Trophoblast cell (in vitro differentiated cells and primary cell): ENCODE measurements at regions not wholly inside any gene's neighbourhood (a gene's known extent, or its start where the extent isn't known, plus 50 kb on each side); places are given as distances from the start of the nearest gene placed in this dataset.

Experiments
- DNase-seq, 2 donors: peaks; one replicate each; pipeline ENCODE4 v3.0.0-alpha.2; 2016
- H2AFZ ChIP-seq: 2 replicates; pipeline ENCODE4 v1.6.1; 2013; ENCODE audit warnings: low read length, moderate library complexity, mild to moderate bottlenecking; ENCODE audit not compliant: insufficient read depth, poor library complexity
- H2AK5ac ChIP-seq: 2 replicates; pipeline ENCODE4 v1.6.1; 2013; ENCODE audit warnings: mild to moderate bottlenecking, low read length
- H2BK120ac ChIP-seq: 2 replicates; pipeline ENCODE4 v1.6.1; 2013; ENCODE audit warnings: low read length, mild to moderate bottlenecking, moderate library complexity; ENCODE audit not compliant: insufficient read depth, poor library complexity
- H2BK12ac ChIP-seq: 2 replicates; pipeline ENCODE4 v1.6.1; 2013; ENCODE audit warnings: mild to moderate bottlenecking, low read length, moderate library complexity
- H2BK5ac ChIP-seq: 2 replicates; pipeline ENCODE4 v1.6.1; 2013; ENCODE audit warnings: low read length, low read depth, moderate library complexity, mild to moderate bottlenecking; ENCODE audit not compliant: poor library complexity
- H3K14ac ChIP-seq: 2 replicates; pipeline ENCODE4 v1.6.1; 2013; ENCODE audit warnings: mild to moderate bottlenecking, low read length
- H3K18ac ChIP-seq: 2 replicates; pipeline ENCODE4 v1.6.1; 2013; ENCODE audit warnings: mild to moderate bottlenecking, low read length
- H3K23ac ChIP-seq: 2 replicates; pipeline ENCODE4 v1.6.1; 2013; ENCODE audit warnings: low read length
- H3K27ac ChIP-seq: 2 replicates; pipeline ENCODE4 v1.5.1; 2013; ENCODE audit warnings: low read depth, mild to moderate bottlenecking, inconsistent platforms, low read length, moderate library complexity
- H3K27me3 ChIP-seq: 2 replicates; pipeline ENCODE4 v1.6.1; 2013; ENCODE audit warnings: inconsistent platforms, mild to moderate bottlenecking, low read length, moderate library complexity; ENCODE audit not compliant: insufficient read depth
- H3K36me3 ChIP-seq, 2 experiments: 1 replicate in 1 of 2; 2 replicates in 1 of 2; pipeline ENCODE4 v1.6.1; 2013; ENCODE audit warnings: low read length in 2 of 2, mild to moderate bottlenecking in 2 of 2, moderate library complexity in 1 of 2; ENCODE audit not compliant: insufficient read depth in 2 of 2, control insufficient read depth in 1 of 2
- H3K4ac ChIP-seq: 2 replicates; pipeline ENCODE4 v1.6.1; 2013; ENCODE audit warnings: low read depth, mild to moderate bottlenecking, low read length, moderate library complexity
- H3K4me1 ChIP-seq, 2 experiments: 1 replicate in 1 of 2; 2 replicates in 1 of 2; pipeline ENCODE4 v1.6.1; 2013; ENCODE audit warnings: low read length in 2 of 2, mild to moderate bottlenecking in 2 of 2, moderate library complexity in 1 of 2; ENCODE audit not compliant: insufficient read depth in 2 of 2, control insufficient read depth in 1 of 2
- H3K4me2 ChIP-seq: 2 replicates; pipeline ENCODE4 v1.6.1; 2013; ENCODE audit warnings: inconsistent platforms, mild to moderate bottlenecking, low read length, moderate library complexity
- H3K4me3 ChIP-seq: 2 replicates; pipeline ENCODE4 v1.5.1; 2013; ENCODE audit warnings: mild to moderate bottlenecking, low read depth, low read length, inconsistent platforms
- H3K79me1 ChIP-seq: one replicate; pipeline ENCODE4 v1.6.1; 2013; ENCODE audit warnings: low read length
- H3K79me2 ChIP-seq: 2 replicates; pipeline ENCODE4 v1.6.1; 2013; ENCODE audit warnings: low read length, mild to moderate bottlenecking; ENCODE audit not compliant: control insufficient read depth, insufficient read depth, poor library complexity
- H3K9ac ChIP-seq: 2 replicates; pipeline ENCODE4 v1.6.1; 2013; ENCODE audit warnings: mild to moderate bottlenecking, low read length
- H3K9me3 ChIP-seq: 2 replicates; pipeline ENCODE4 v1.6.1; 2013; ENCODE audit warnings: low read depth, mild to moderate bottlenecking, control low read depth, inconsistent platforms, low read length; ENCODE audit not compliant: insufficient read depth
- H4K12ac ChIP-seq: 2 replicates; pipeline ENCODE4 v1.6.1; 2013; ENCODE audit warnings: low read depth, mild to moderate bottlenecking, low read length, moderate library complexity
- H4K8ac ChIP-seq: 2 replicates; pipeline ENCODE4 v1.6.1; 2013; ENCODE audit warnings: low read depth, mild to moderate bottlenecking, low read length, moderate library complexity
- H4K91ac ChIP-seq: one replicate; pipeline ENCODE4 v1.6.1; 2013; ENCODE audit warnings: low read depth, mild to moderate bottlenecking, low read length, moderate library complexity
- WGBS: extraction: QIAGEN DNeasy Blood & Tissue Kit; methylation state at CpG from one replicate; pipeline ENCODE4 v1.1.7; 2013; ENCODE audit warnings: missing lambda C conversion rate; ENCODE audit not compliant: insufficient read length, insufficient coverage; ENCODE audit errors: extremely low coverage; 5-methylcytosine and 5-hydroxymethylcytosine counted together

GRCh38 chr18:38688416-38688815, 1122.8 kb upstream of the CELF4 start:
- no peak overlapping the region for H2AFZ ChIP-seq
- no peak overlapping the region for H4K12ac ChIP-seq
- no peak overlapping the region for H4K91ac ChIP-seq
- no peak overlapping the region for H3K9ac ChIP-seq
- no peak overlapping the region for H3K4ac ChIP-seq
- no peaks in the 10 kb centered on the region for H3K79me2 ChIP-seq
- no peak overlapping the region for H3K27ac ChIP-seq
- no peak overlapping the region for H3K14ac ChIP-seq
- no peak for DNase-seq
- H3K9me3 ChIP-seq: no peaks in the 10 kb centered on the region
- no peaks in the 10 kb centered on the region for H3K27me3 ChIP-seq
- no peak overlapping the region for H3K4me3 ChIP-seq
- WGBS: no CpG with 5 or more reads among the region's 1 CpG
- no peak overlapping the region for H3K23ac ChIP-seq
- H2BK120ac ChIP-seq: no peak overlapping the region
- no peak overlapping the region for H4K8ac ChIP-seq
- H3K4me1 ChIP-seq: no peaks in the 10 kb centered on the region
- no peaks in the 10 kb centered on the region for H3K79me1 ChIP-seq
- H3K4me2 ChIP-seq: no peak overlapping the region
- H3K18ac ChIP-seq: no peak overlapping the region
- H2AK5ac ChIP-seq: no peak overlapping the region
- no peak overlapping the region for H2BK5ac ChIP-seq
- no peaks in the 10 kb centered on the region for H3K36me3 ChIP-seq
- no peak overlapping the region for H2BK12ac ChIP-seq

GRCh38 chr18:38670486-38670885, 1104.9 kb upstream of the CELF4 start:
- Histone ChIP-seq H3K27me3 (no peaks in the 10 kb centered on the region), H2AFZ (no peak overlapping the region), H3K4ac (no peak overlapping the region)

GRCh38 chr18:38664929-38665328, 1099.3 kb upstream of the CELF4 start:
- WGBS: no CpG with 5 or more reads among the region's 1 CpG
- H3K79me2 ChIP-seq: no peaks in the 10 kb centered on the region
- H4K12ac ChIP-seq: no peak overlapping the region
- no peak overlapping the region for H3K9ac ChIP-seq
- H3K4ac ChIP-seq: no peak overlapping the region
- H2BK120ac ChIP-seq: no peak overlapping the region
- no peak overlapping the region for H2AFZ ChIP-seq
- H2AK5ac ChIP-seq: no peak overlapping the region
- H3K18ac ChIP-seq: no peak overlapping the region
- no peaks in the 10 kb centered on the region for H3K4me1 ChIP-seq
- peaks cover 2% of the 10 kb centered on the region for H3K9me3 ChIP-seq
- no peak overlapping the region for H3K23ac ChIP-seq
- no peak for DNase-seq
- H3K4me3 ChIP-seq: no peak overlapping the region
- H2BK5ac ChIP-seq: no peak overlapping the region
- H3K4me2 ChIP-seq: no peak overlapping the region
- no peaks in the 10 kb centered on the region for H3K36me3 ChIP-seq
- H3K27ac ChIP-seq: no peak overlapping the region
- H4K91ac ChIP-seq: no peak overlapping the region
- H2BK12ac ChIP-seq: no peak overlapping the region
- H4K8ac ChIP-seq: no peak overlapping the region
- H3K27me3 ChIP-seq: no peaks in the 10 kb centered on the region
- H3K14ac ChIP-seq: no peak overlapping the region
- no peaks in the 10 kb centered on the region for H3K79me1 ChIP-seq

More at GRCh38 chr18:38670486-38670885, 1104.9 kb upstream of the CELF4 start:
- H2AK5ac ChIP-seq: no peak overlapping the region
- no peak overlapping the region for H3K14ac ChIP-seq
- H4K8ac ChIP-seq: no peak overlapping the region
- H3K4me2 ChIP-seq: no peak overlapping the region
- no peak overlapping the region for H2BK120ac ChIP-seq
- H2BK5ac ChIP-seq: no peak overlapping the region
- H3K18ac ChIP-seq: no peak overlapping the region
- no peak overlapping the region for H3K27ac ChIP-seq
- no peak overlapping the region for H3K23ac ChIP-seq
- no peak overlapping the region for H4K12ac ChIP-seq
- H4K91ac ChIP-seq: no peak overlapping the region
- H2BK12ac ChIP-seq: no peak overlapping the region
- no peak overlapping the region for H3K9ac ChIP-seq
- no peaks in the 10 kb centered on the region for H3K79me1 ChIP-seq
- peaks cover 2% of the 10 kb centered on the region for H3K9me3 ChIP-seq
- H3K4me3 ChIP-seq: no peak overlapping the region
- no peaks in the 10 kb centered on the region for H3K79me2 ChIP-seq
- H3K36me3 ChIP-seq: no peaks in the 10 kb centered on the region
- no peak for DNase-seq
- no peaks in the 10 kb centered on the region for H3K4me1 ChIP-seq

- Histone ChIP-seq H3K4me1 (no peaks in the 10 kb centered on the region), H3K27me3 (no peaks in the 10 kb centered on the region), H3K36me3 (no peaks in the 10 kb centered on the region), H2AFZ (no peak overlapping the region), H3K79me1 (no peaks in the 10 kb centered on the region), H3K4ac (no peak overlapping the region), H3K9ac (no peak overlapping the region), H2BK5ac (no peak overlapping the region), H4K91ac (no peak overlapping the region), H3K4me2 (no peak overlapping the region), H4K12ac (no peak overlapping the region), H2AK5ac (no peak overlapping the region), H2BK12ac (no peak overlapping the region), H2BK120ac (no peak overlapping the region), H4K8ac (no peak overlapping the region), H3K79me2 (no peaks in the 10 kb centered on the region), H3K27ac (no peak overlapping the region), H3K4me3 (no peak overlapping the region), H3K23ac (no peak overlapping the region), H3K9me3 (no peaks in the 10 kb centered on the region), H3K18ac (no peak overlapping the region), H3K14ac (no peak overlapping the region)
- no peak for DNase-seq
- no CpG with 5 or more reads among the region's 1 CpG for WGBS
These were observed 1098.1 kb upstream of the CELF4 start for GRCh38 chr18:38663682-38664081.

GRCh38 chr18:38663270-38663669, 1097.7 kb upstream of the CELF4 start:
- Histone ChIP-seq H4K91ac (no peak overlapping the region), H2AFZ (no peak overlapping the region), H4K12ac (no peak overlapping the region), H3K23ac (no peak overlapping the region), H3K4ac (no peak overlapping the region), H2BK5ac (no peak overlapping the region), H3K14ac (no peak overlapping the region), H2AK5ac (no peak overlapping the region), H3K4me3 (no peak overlapping the region), H3K79me1 (no peaks in the 10 kb centered on the region), H2BK12ac (no peak overlapping the region), H3K9ac (no peak overlapping the region), H2BK120ac (no peak overlapping the region), H3K27me3 (no peaks in the 10 kb centered on the region), H3K36me3 (no peaks in the 10 kb centered on the region), H3K27ac (no peak overlapping the region), H4K8ac (no peak overlapping the region), H3K4me1 (no peaks in the 10 kb centered on the region), H3K79me2 (no peaks in the 10 kb centered on the region), H3K18ac (no peak overlapping the region), H3K9me3 (no peaks in the 10 kb centered on the region), H3K4me2 (no peak overlapping the region)
- DNase-seq: no peak
